ENCODE measurements at regions not wholly inside any gene's neighbourhood (a gene's known extent, or its start where the extent isn't known, plus 50 kb on each side); places are given as distances from the start of the nearest gene placed in this dataset.

GRCh38 chr16:55257966-55258613 is 65.9 kb upstream of the IRX6 start:
- intact Hi-C loops (cut with micrococcal nuclease), result loop anchor here (1.0 to 10.0 kb wide), 3 partner anchors 143 to 301 kb away; no protein-coding TSS in a partner anchor
- FAIRE-seq, result peak; percentile 78
- WGBS (ENCODE audit: insufficient coverage, low coverage, missing lambda C conversion rate), result 4% methylated on average over 9 of the region's 9 CpGs
- TF ChIP-seq, protein P1, sequence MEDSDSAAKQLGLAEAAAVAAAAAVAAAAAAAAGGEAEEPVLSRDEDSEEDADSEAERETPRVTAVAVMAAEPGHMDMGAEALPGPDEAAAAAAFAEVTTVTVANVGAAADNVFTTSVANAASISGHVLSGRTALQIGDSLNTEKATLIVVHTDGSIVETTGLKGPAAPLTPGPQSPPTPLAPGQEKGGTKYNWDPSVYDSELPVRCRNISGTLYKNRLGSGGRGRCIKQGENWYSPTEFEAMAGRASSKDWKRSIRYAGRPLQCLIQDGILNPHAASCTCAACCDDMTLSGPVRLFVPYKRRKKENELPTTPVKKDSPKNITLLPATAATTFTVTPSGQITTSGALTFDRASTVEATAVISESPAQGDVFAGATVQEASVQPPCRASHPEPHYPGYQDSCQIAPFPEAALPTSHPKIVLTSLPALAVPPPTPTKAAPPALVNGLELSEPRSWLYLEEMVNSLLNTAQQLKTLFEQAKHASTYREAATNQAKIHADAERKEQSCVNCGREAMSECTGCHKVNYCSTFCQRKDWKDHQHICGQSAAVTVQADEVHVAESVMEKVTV (CRISPR knock-in tag; IDR thresholded peaks at IDR 0.05), result peak; percentile 61
- TF ChIP-seq HDGF (IDR thresholded peaks at IDR 0.05) (no peak), ELK3 (CRISPR knock-in tag; IDR thresholded peaks at IDR 0.05) (no peak), MBD2 (IDR thresholded peaks at IDR 0.05; ENCODE audit: borderline replicate concordance, low read depth) (no peak), RAD21 (CRISPR knock-in tag; conservative IDR thresholded peaks at IDR 0.05 in 1 of 2, IDR thresholded peaks at IDR 0.05 in 1 of 2) (peak; percentile 74 to 82), MAZ (CRISPR knock-in tag; conservative IDR thresholded peaks at IDR 0.05 in 1 of 2, IDR thresholded peaks at IDR 0.05 in 1 of 2) (peak in 1 of 2 experiments; percentile 63; a peak in 2 of 4 replicates), MCM2 (IDR thresholded peaks at IDR 0.05; ENCODE audit: low read depth) (no peak), RFX1 (IDR thresholded peaks at IDR 0.05) (no peak), TAF9B (IDR thresholded peaks at IDR 0.05; ENCODE audit: partially characterized antibody) (no peak), SMC3 (conservative IDR thresholded peaks at IDR 0.05; ENCODE audit: insufficient read depth, low read depth, low read length) (peak; percentile 77), CREB5 (CRISPR knock-in tag; IDR thresholded peaks at IDR 0.05) (no peak), SRF (CRISPR knock-in tag; IDR thresholded peaks at IDR 0.05) (no peak), CXXC5 (CRISPR knock-in tag; IDR thresholded peaks at IDR 0.05) (0 out of 2 replicates have a peak, but pooled peaks have one; percentile 28), ZNF384 (IDR thresholded peaks at IDR 0.05; ENCODE audit: low read depth, low read length) (peak; percentile 87)
- TF ChIP-seq, protein P2, sequence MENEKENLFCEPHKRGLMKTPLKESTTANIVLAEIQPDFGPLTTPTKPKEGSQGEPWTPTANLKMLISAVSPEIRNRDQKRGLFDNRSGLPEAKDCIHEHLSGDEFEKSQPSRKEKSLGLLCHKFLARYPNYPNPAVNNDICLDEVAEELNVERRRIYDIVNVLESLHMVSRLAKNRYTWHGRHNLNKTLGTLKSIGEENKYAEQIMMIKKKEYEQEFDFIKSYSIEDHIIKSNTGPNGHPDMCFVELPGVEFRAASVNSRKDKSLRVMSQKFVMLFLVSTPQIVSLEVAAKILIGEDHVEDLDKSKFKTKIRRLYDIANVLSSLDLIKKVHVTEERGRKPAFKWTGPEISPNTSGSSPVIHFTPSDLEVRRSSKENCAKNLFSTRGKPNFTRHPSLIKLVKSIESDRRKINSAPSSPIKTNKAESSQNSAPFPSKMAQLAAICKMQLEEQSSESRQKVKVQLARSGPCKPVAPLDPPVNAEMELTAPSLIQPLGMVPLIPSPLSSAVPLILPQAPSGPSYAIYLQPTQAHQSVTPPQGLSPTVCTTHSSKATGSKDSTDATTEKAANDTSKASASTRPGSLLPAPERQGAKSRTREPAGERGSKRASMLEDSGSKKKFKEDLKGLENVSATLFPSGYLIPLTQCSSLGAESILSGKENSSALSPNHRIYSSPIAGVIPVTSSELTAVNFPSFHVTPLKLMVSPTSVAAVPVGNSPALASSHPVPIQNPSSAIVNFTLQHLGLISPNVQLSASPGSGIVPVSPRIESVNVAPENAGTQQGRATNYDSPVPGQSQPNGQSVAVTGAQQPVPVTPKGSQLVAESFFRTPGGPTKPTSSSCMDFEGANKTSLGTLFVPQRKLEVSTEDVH (IDR thresholded peaks at IDR 0.05; ENCODE audit: low read depth, partially characterized antibody), result no peak

More at GRCh38 chr16:55257966-55258613, 65.9 kb upstream of the IRX6 start:
- Histone ChIP-seq H3K4me1 (replicated peaks in 1 of 2; ENCODE audit: control insufficient read depth in 2 of 2, insufficient read depth in 2 of 2, low read length in 2 of 2) (no peaks in the 10 kb centered on the region; a peak in 1 of 5 replicates), H3K36me3 (ENCODE audit: control insufficient read depth, insufficient read depth, low read length) (no peaks in the 10 kb centered on the region), H3K79me2 (ENCODE audit: control insufficient read depth, insufficient read depth, low read length) (no peaks in the 10 kb centered on the region), H3K4me2 (ENCODE audit: insufficient read depth, low read length) (no peak overlapping the region), H4K20me1 (replicated peaks; ENCODE audit: control insufficient read depth, insufficient read depth, low read length) (no peaks in the 10 kb centered on the region), H3K9me1 (ENCODE audit: control insufficient read depth, insufficient read depth, low read length) (no peaks in the 10 kb centered on the region), H3K9ac (ENCODE audit: insufficient read depth in 1 of 2, low read depth in 2 of 2, low read length in 2 of 2) (no peak overlapping the region), H2AFZ (ENCODE audit: low read depth, low read length) (no peak overlapping the region), H3K4me3 (no peak overlapping the region), H3K27me3 (ENCODE audit: control insufficient read depth in 2 of 2, insufficient read depth in 2 of 2, low read length in 2 of 2) (peaks cover 2 to 4% of the 10 kb centered on the region in 2 experiments; a peak in 1 of 5 replicates), H3K27ac (ENCODE audit: extremely low read depth, low read depth, low read length) (no peak overlapping the region), H3K9me3 (replicated peaks; ENCODE audit: control insufficient read depth, insufficient read depth, low read depth, low read length) (no peaks in the 10 kb centered on the region)
- DNase-seq (ENCODE audit: extremely low read depth in 1 of 4, low spot score in 3 of 4), result peak; percentile 68 to 81 (median 74)
- BruUV-seq (replicated peaks), result no TSS peak
- CTCF ChIA-PET (ENCODE audit: low intra/inter-chr PET ratio), result interaction anchor here (0.6 kb wide), 2 partner anchors 975 to 976 kb away, joined by 3 read pairs; no protein-coding TSS in a partner anchor
- POLR2A ChIA-PET, result interaction anchor here (0.6 to 1.1 kb wide), 2 partner anchors 8 to 572 kb away, joined by 3 to 6 read pairs; no protein-coding TSS in a partner anchor
- in situ Hi-C loops (cut with MboI), result no loop called here
- peak; percentile 97 for ATAC-seq

Data from K562 (cell line).